HG03039 (cell line): ENCODE measurements at regions not wholly inside any gene's neighbourhood (a gene's known extent, or its start where the extent isn't known, plus 50 kb on each side); places are given as distances from the start of the nearest gene placed in this dataset.
"Not testable (repeated sequence)": the region's sequence is repeated elsewhere in the genome, so short reads cannot be mapped to it uniquely, and the experiment has no call there.

Experiments used
- ATAC-seq: cut with Tn5 transposase; IDR thresholded peaks from one replicate; pipeline ENCODE4 v1.9.1; 2021; ENCODE audit warnings: mild to moderate bottlenecking, moderate library complexity; ENCODE audit not compliant: unreplicated experiment

- ATAC-seq, result no peak
These were observed 160.2 kb downstream of the TOX3 start for GRCh38 chr16:52386694-52387093.

GRCh38 chr16:52384378-52384777 lies 162.6 kb downstream of the TOX3 start:
- no peak for ATAC-seq

GRCh38 chr16:52383640-52384292 lies 163.2 kb downstream of the TOX3 start:
- ATAC-seq, result no peak

GRCh38 chr16:52383119-52383518 lies 163.8 kb downstream of the TOX3 start:
- no peak for ATAC-seq

- no peak for ATAC-seq
These were observed 167.4 kb downstream of the TOX3 start for GRCh38 chr16:52379551-52379950.

- no peak for ATAC-seq
These were observed 170.2 kb downstream of the TOX3 start for GRCh38 chr16:52376676-52377280.

- no peak for ATAC-seq
These were observed 174.6 kb downstream of the TOX3 start for GRCh38 chr16:52372313-52372712.

GRCh38 chr16:52368859-52369258 lies 178.1 kb downstream of the TOX3 start:
- ATAC-seq, result no peak

GRCh38 chr16:52367821-52368220 lies 179.1 kb downstream of the TOX3 start:
- no peak for ATAC-seq

GRCh38 chr16:52366983-52367382 lies 180.0 kb downstream of the TOX3 start:
- ATAC-seq, result no peak

- ATAC-seq, result no peak
These were observed 182.4 kb downstream of the TOX3 start for GRCh38 chr16:52364500-52364899.

- ATAC-seq, result no peak
These were observed 183.9 kb downstream of the TOX3 start for GRCh38 chr16:52363082-52363481.

- no peak for ATAC-seq
These were observed 189.2 kb downstream of the TOX3 start for GRCh38 chr16:52357711-52358110.

GRCh38 chr16:52353249-52353648 lies 193.7 kb downstream of the TOX3 start:
- ATAC-seq, result no peak

- ATAC-seq, result no peak
These were observed 195.5 kb downstream of the TOX3 start for GRCh38 chr16:52351451-52351850.

- ATAC-seq, result no peak
These were observed 196.8 kb downstream of the TOX3 start for GRCh38 chr16:52350031-52350642.

GRCh38 chr16:52346709-52347108 lies 200.2 kb downstream of the TOX3 start:
- ATAC-seq, result no peak

- ATAC-seq, result not testable (repeated sequence)
These were observed 213.3 kb downstream of the TOX3 start for GRCh38 chr16:52333673-52334072.

GRCh38 chr16:52320930-52321439 lies 226.0 kb downstream of the TOX3 start:
- ATAC-seq, result no peak

- no peak for ATAC-seq
These were observed 228.5 kb downstream of the TOX3 start for GRCh38 chr16:52318302-52319009.

- ATAC-seq, result no peak
These were observed 230.7 kb downstream of the TOX3 start for GRCh38 chr16:52316241-52316640.

- no peak for ATAC-seq
These were observed 234.2 kb downstream of the TOX3 start for GRCh38 chr16:52312716-52313115.
